ENCODE measurements at regions not wholly inside any gene's neighbourhood (a gene's known extent, or its start where the extent isn't known, plus 50 kb on each side); places are given as distances from the start of the nearest gene placed in this dataset.

- TF ChIP-seq CTCF (IDR thresholded peaks at IDR 0.05), result no peak
- TF ChIP-seq POLR2A (IDR thresholded peaks at IDR 0.05), result no peak
These were observed 294.8 kb downstream of the RND3 start for GRCh38 chr2:150192701-150193100.
